Peyer's patch (tissue), 4 donors: ENCODE measurements at regions not wholly inside any gene's neighbourhood (a gene's known extent, or its start where the extent isn't known, plus 50 kb on each side); places are given as distances from the start of the nearest gene placed in this dataset.

ENCODE experiments used
- CTCF ChIP-seq, 6 experiments: fragments of 450-650 bp in 4 of 6; fragments of 200-600 bp in 2 of 6; sonication (generic) in 1 of 6; IDR thresholded peaks; one replicate each; pipeline ENCODE4 v1.5.1; 2017 to 2019; ENCODE audit warnings: antibody characterized with exemption in 6 of 6, mild to moderate bottlenecking in 3 of 6, moderate library complexity in 1 of 6
- POLR2A ChIP-seq, 2 donors: fragments of 450-650 bp; IDR thresholded peaks; one replicate each; pipeline ENCODE4 v1.5.1; 2017; ENCODE audit warnings: antibody characterized with exemption in 2 of 2, mild to moderate bottlenecking in 2 of 2, moderate library complexity in 2 of 2

- no peak for TF ChIP-seq POLR2A (IDR thresholded peaks at IDR 0.05)
- no peak for TF ChIP-seq CTCF (IDR thresholded peaks at IDR 0.05)
Observed at GRCh38 chr17:65438708-65439294, 122.6 kb downstream of the AXIN2 start.
